SK-N-SH treated with all-trans-retinoic acid at 6 μM for 48 hours (cell line): ENCODE measurements at regions not wholly inside any gene's neighbourhood (a gene's known extent, or its start where the extent isn't known, plus 50 kb on each side); places are given as distances from the start of the nearest gene placed in this dataset.
"Not testable (repeated sequence)": the region's sequence is repeated elsewhere in the genome, so short reads cannot be mapped to it uniquely, and the experiment has no call there.

ENCODE experiments used
- ATAC-seq: fragments of 200-7000 bp; cut with Tn5 transposase; 3 replicates; pipeline ENCODE4 v1.9.1; 2020; ENCODE audit warnings: mild to moderate bottlenecking, moderate library complexity
- ARNTL ChIP-seq: fragments of 450-650 bp; formaldehyde crosslinking; IDR thresholded peaks from 2 replicates; pipeline ENCODE4 v1.5.0; 2020; ENCODE audit warnings: low read depth, mild to moderate bottlenecking, moderate library complexity, borderline replicate concordance
- BACH2 ChIP-seq: fragments of 250-450 bp; sonication (Bioruptor Pico); IDR thresholded peaks from 2 replicates; pipeline ENCODE4 v1.9.0; 2021; ENCODE audit warnings: mild to moderate bottlenecking, borderline replicate concordance
- CREB5 ChIP-seq: fragments of 250-450 bp; sonication (Bioruptor Pico); IDR thresholded peaks from 2 replicates; pipeline ENCODE4 v1.5.1; 2020; ENCODE audit warnings: low read depth, mild to moderate bottlenecking, moderate library complexity
- CSDC2 ChIP-seq: fragments of 250-450 bp; sonication (Bioruptor Pico); IDR thresholded peaks from 2 replicates; pipeline ENCODE4 v1.5.0; 2020; ENCODE audit warnings: mild to moderate bottlenecking, moderate library complexity
- CSRNP3 ChIP-seq: fragments of 250-450 bp; sonication (Bioruptor Pico); IDR thresholded peaks from 2 replicates; pipeline ENCODE4 v1.5.1; 2021; ENCODE audit warnings: mild to moderate bottlenecking, moderate library complexity
- ESRRG ChIP-seq: fragments of 250-450 bp; sonication (Bioruptor Pico); IDR thresholded peaks from 2 replicates; pipeline ENCODE4 v1.6.1; 2021; ENCODE audit warnings: mild to moderate bottlenecking
- GLIS3 ChIP-seq: fragments of 250-450 bp; sonication (Bioruptor Pico); IDR thresholded peaks from 2 replicates; pipeline ENCODE4 v1.5.0; 2020; ENCODE audit warnings: mild to moderate bottlenecking, moderate library complexity
- ISL1 ChIP-seq: fragments of 250-450 bp; sonication (Bioruptor Pico); IDR thresholded peaks from 2 replicates; pipeline ENCODE4 v2.1.2; 2022; ENCODE audit warnings: mild to moderate bottlenecking, moderate library complexity
- OSR1 ChIP-seq: fragments of 250-450 bp; sonication (Bioruptor Pico); IDR thresholded peaks from 2 replicates; pipeline ENCODE4 v1.8.0; 2022; ENCODE audit warnings: moderate library complexity, mild to moderate bottlenecking, inconsistent platforms
- PATZ1 ChIP-seq: fragments of 250-450 bp; sonication (Bioruptor Pico); IDR thresholded peaks from 2 replicates; pipeline ENCODE4 v1.8.0; 2020; ENCODE audit warnings: mild to moderate bottlenecking, moderate library complexity, borderline replicate concordance
- POU6F1 ChIP-seq: fragments of 250-450 bp; sonication (Bioruptor Pico); IDR thresholded peaks from 2 replicates; pipeline ENCODE4 v1.8.0; 2021; ENCODE audit warnings: low read depth, mild to moderate bottlenecking, moderate library complexity, borderline replicate concordance
- PPARA ChIP-seq: fragments of 250-450 bp; sonication (Bioruptor Pico); IDR thresholded peaks from 2 replicates; pipeline ENCODE4 v1.5.0; 2020; ENCODE audit warnings: mild to moderate bottlenecking, borderline replicate concordance
- RARB ChIP-seq: fragments of 250-450 bp; sonication (Bioruptor Pico); IDR thresholded peaks from 2 replicates; pipeline ENCODE4 v1.8.0; 2021; ENCODE audit warnings: mild to moderate bottlenecking, moderate library complexity
- TCF4 ChIP-seq: fragments of 250-450 bp; sonication (Bioruptor Pico); IDR thresholded peaks from 2 replicates; pipeline ENCODE4 v1.8.0; 2021; ENCODE audit warnings: mild to moderate bottlenecking, moderate library complexity, borderline replicate concordance
- TOX ChIP-seq: fragments of 250-450 bp; sonication (Bioruptor Pico); IDR thresholded peaks from 2 replicates; pipeline ENCODE4 v1.8.0; 2021; ENCODE audit warnings: mild to moderate bottlenecking, moderate library complexity, borderline replicate concordance
- TSHZ2 ChIP-seq: fragments of 250-450 bp; sonication (Bioruptor Pico); IDR thresholded peaks from 2 replicates; pipeline ENCODE4 v1.5.0; 2020; ENCODE audit warnings: mild to moderate bottlenecking, moderate library complexity
- ZC3H10 ChIP-seq: fragments of 250-450 bp; sonication (Bioruptor Pico); IDR thresholded peaks from 2 replicates; pipeline ENCODE4 v1.5.1; 2021; ENCODE audit warnings: mild to moderate bottlenecking, moderate library complexity
- ZFP3 ChIP-seq: fragments of 250-450 bp; sonication (Bioruptor Pico); IDR thresholded peaks from 2 replicates; pipeline ENCODE4 v1.5.0; 2020; ENCODE audit warnings: mild to moderate bottlenecking, moderate library complexity
- ZFP30 ChIP-seq: fragments of 450-650 bp; formaldehyde crosslinking; IDR thresholded peaks from 2 replicates; pipeline ENCODE4 v1.5.0; 2022; ENCODE audit warnings: mild to moderate bottlenecking, moderate library complexity
- ZNF565 ChIP-seq: fragments of 450-650 bp; formaldehyde crosslinking; conservative IDR thresholded peaks from 2 replicates; pipeline ENCODE4 v1.5.0; 2020; ENCODE audit warnings: low read depth, mild to moderate bottlenecking, moderate library complexity
- ZNF70 ChIP-seq: fragments of 450-650 bp; formaldehyde crosslinking; IDR thresholded peaks from 2 replicates; pipeline ENCODE4 v1.5.0; 2020; ENCODE audit warnings: mild to moderate bottlenecking, moderate library complexity
- ZNF8 ChIP-seq: fragments of 450-650 bp; formaldehyde crosslinking; IDR thresholded peaks from 2 replicates; pipeline ENCODE4 v1.5.0; 2020; ENCODE audit warnings: mild to moderate bottlenecking, moderate library complexity

- no peak for ATAC-seq
- TF ChIP-seq ARNTL (CRISPR knock-in tag) (no peak), TSHZ2 (CRISPR knock-in tag) (no peak), TOX (CRISPR knock-in tag) (no peak), RARB (CRISPR knock-in tag) (no peak), PATZ1 (CRISPR knock-in tag) (no peak), ZNF70 (no peak), ZFP3 (CRISPR knock-in tag) (no peak), TCF4 (CRISPR knock-in tag) (no peak), ISL1 (CRISPR knock-in tag) (no peak)
- TF ChIP-seq, all 23 proteins: peak for 0
Observed at GRCh38 chr6:8619853-8620252, 184.5 kb upstream of the SLC35B3 start.

- not testable (repeated sequence) for ATAC-seq
Observed at GRCh38 chr6:8619408-8619807, 184.1 kb upstream of the SLC35B3 start.

- TF ChIP-seq ZNF565 (CRISPR knock-in tag), result no peak
- TF ChIP-seq TOX (CRISPR knock-in tag), result no peak
- no peak for TF ChIP-seq ZFP30 (CRISPR knock-in tag)
- TF ChIP-seq POU6F1 (CRISPR knock-in tag), result no peak
- TF ChIP-seq CREB5, result no peak
- TF ChIP-seq TCF4 (CRISPR knock-in tag), result no peak
- TF ChIP-seq CSRNP3 (CRISPR knock-in tag), result no peak
- no peak for TF ChIP-seq ARNTL (CRISPR knock-in tag)
- TF ChIP-seq PPARA, result no peak
- no peak for TF ChIP-seq GLIS3 (CRISPR knock-in tag)
- TF ChIP-seq ESRRG (CRISPR knock-in tag), result no peak
- no peak for TF ChIP-seq ZNF8
- no peak for TF ChIP-seq OSR1 (CRISPR knock-in tag)
- TF ChIP-seq ZC3H10, result no peak
- TF ChIP-seq BACH2 (CRISPR knock-in tag), result no peak
- TF ChIP-seq ISL1 (CRISPR knock-in tag), result no peak
- no peak for TF ChIP-seq CSDC2 (CRISPR knock-in tag)
- TF ChIP-seq, all 23 proteins: peak for 0
- ATAC-seq, result no peak
Observed at GRCh38 chr6:8608737-8609136, 173.4 kb upstream of the SLC35B3 start.
